ENCODE measurements at regions not wholly inside any gene's neighbourhood (a gene's known extent, or its start where the extent isn't known, plus 50 kb on each side); places are given as distances from the start of the nearest gene placed in this dataset.
"Not testable (repeated sequence)": the region's sequence is repeated elsewhere in the genome, so short reads cannot be mapped to it uniquely, and the experiment has no call there.

DNA sequence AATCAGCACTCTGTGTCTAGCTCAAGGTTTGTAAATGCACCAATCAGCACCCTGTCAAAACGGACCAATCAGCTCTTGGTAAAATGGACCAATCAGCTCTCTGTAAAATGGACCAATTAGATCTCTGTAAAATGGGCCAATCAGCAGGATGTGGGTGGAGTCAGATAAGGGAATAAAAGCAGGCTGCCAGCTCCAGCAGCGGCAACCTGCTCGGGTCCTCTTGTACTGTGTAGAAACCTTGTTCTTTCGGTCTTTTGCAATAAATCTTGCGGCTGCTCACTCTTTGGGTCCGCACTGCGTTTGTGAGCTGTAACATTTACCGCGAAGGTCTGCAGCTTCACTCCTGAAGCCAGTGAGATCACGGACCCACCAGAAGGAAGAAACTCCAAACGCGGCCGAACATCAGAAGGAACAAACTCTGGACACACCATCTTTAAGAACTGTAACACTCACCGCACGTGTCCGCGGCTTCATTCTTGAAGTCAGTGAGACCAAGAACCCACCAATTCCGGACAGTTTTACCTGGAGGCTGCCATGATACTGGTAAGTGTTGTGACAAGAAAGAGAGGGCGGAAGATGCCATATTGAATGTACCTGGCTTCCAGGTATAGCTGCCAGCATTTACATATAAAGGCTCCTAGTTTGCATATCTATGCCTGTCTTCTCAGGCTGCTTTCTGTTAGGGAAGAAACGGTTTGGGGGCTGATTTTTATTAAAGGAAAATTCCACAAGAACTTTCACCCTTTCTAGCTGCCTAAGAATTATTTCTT lies 758.5 kb upstream of the CTNND2 start:
- H3K4me2 ChIP-seq, result no peak overlapping the region
- TF ChIP-seq EZH2phosphoT487 (IDR thresholded peaks at IDR 0.05; ENCODE audit: low read depth, severe bottlenecking, unreplicated experiment), result no peak
- TF ChIP-seq, protein P1, sequence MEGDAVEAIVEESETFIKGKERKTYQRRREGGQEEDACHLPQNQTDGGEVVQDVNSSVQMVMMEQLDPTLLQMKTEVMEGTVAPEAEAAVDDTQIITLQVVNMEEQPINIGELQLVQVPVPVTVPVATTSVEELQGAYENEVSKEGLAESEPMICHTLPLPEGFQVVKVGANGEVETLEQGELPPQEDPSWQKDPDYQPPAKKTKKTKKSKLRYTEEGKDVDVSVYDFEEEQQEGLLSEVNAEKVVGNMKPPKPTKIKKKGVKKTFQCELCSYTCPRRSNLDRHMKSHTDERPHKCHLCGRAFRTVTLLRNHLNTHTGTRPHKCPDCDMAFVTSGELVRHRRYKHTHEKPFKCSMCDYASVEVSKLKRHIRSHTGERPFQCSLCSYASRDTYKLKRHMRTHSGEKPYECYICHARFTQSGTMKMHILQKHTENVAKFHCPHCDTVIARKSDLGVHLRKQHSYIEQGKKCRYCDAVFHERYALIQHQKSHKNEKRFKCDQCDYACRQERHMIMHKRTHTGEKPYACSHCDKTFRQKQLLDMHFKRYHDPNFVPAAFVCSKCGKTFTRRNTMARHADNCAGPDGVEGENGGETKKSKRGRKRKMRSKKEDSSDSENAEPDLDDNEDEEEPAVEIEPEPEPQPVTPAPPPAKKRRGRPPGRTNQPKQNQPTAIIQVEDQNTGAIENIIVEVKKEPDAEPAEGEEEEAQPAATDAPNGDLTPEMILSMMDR (IDR thresholded peaks at IDR 0.05; ENCODE audit: poor library complexity), result no peak
- TF ChIP-seq EZH2 (IDR thresholded peaks at IDR 0.05; ENCODE audit: borderline replicate concordance), result no peak
- H3K9me2 ChIP-seq (replicated peaks; ENCODE audit: insufficient read depth), result no peaks in the 10 kb centered on the region
- no peak overlapping the region for H3K27ac ChIP-seq
- H3K27me3 ChIP-seq, result peaks cover 20% of the 10 kb centered on the region
- H3K9me3 ChIP-seq (ENCODE audit: low read depth), result peaks cover 4% of the 10 kb centered on the region
- DNase-seq (ENCODE audit: low spot score), result no peak
- no peaks in the 10 kb centered on the region for H4K20me1 ChIP-seq (ENCODE audit: insufficient read depth, poor library complexity, severe bottlenecking)
- H3K4me3 ChIP-seq, result no peak overlapping the region
- H3K36me3 ChIP-seq (replicated peaks; ENCODE audit: insufficient read depth, low read depth), result no peaks in the 10 kb centered on the region
- H2AFZ ChIP-seq, result no peak overlapping the region
- H3K4me1 ChIP-seq (ENCODE audit: insufficient read depth), result no peaks in the 10 kb centered on the region
- WGBS (ENCODE audit: low lambda C conversion rate, missing lambda C conversion rate), result 91% methylated on average over 20 of the region's 20 CpGs
- H3K79me2 ChIP-seq, result no peaks in the 10 kb centered on the region

DNA sequence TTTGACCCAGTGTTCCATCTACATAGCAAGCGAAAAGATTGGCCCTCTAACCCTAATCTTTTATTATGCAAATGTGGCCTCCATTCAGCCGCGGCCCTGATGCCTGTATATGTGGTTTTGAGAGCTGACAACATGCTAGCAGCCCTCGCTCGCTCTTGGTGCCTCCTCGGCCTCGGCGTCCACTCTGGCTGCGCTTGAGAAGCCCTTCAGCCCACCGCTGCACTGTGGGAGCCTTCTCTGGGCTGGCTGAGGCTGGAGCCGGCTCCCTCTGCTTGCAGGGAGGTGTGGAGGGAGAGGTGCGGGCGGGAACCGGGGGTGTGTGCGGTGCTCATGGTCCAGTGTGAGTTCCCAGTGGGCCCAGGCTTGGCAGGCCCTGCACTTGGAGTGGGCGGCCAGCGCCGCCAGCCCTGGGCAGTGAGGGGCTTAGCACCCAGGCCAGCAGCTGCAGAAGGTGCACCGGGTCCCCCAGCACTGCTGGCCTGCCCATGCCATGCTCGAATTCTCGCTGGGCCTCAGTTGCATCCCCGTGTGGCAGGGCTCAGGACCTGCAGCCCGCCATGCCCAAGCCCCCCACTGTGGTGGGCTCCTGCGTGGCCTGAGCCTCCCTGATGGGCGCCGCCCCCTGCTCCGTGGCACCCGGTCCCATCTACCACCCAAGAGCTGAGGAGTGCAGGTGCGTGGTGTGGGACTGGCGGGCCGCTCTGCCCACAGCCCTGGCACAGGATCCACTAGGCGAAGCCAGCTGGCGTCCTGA lies 757.5 kb upstream of the CTNND2 start:
- Histone ChIP-seq H4K20me1 (ENCODE audit: insufficient read depth, poor library complexity, severe bottlenecking) (no peaks in the 10 kb centered on the region), H2AFZ (no peak overlapping the region), H3K4me2 (no peak overlapping the region), H3K9me3 (ENCODE audit: low read depth) (peaks cover 4% of the 10 kb centered on the region), H3K27ac (no peak overlapping the region), H3K4me3 (no peak overlapping the region), H3K27me3 (peaks cover 11% of the 10 kb centered on the region), H3K4me1 (ENCODE audit: insufficient read depth) (no peaks in the 10 kb centered on the region), H3K36me3 (replicated peaks; ENCODE audit: insufficient read depth, low read depth) (no peaks in the 10 kb centered on the region), H3K9me2 (replicated peaks; ENCODE audit: insufficient read depth) (no peaks in the 10 kb centered on the region), H3K79me2 (no peaks in the 10 kb centered on the region)
- TF ChIP-seq EZH2phosphoT487 (IDR thresholded peaks at IDR 0.05; ENCODE audit: low read depth, severe bottlenecking, unreplicated experiment), result no peak
- TF ChIP-seq EZH2 (IDR thresholded peaks at IDR 0.05; ENCODE audit: borderline replicate concordance), result no peak
- TF ChIP-seq, protein P1 (IDR thresholded peaks at IDR 0.05; ENCODE audit: poor library complexity), result no peak
- WGBS (ENCODE audit: low lambda C conversion rate, missing lambda C conversion rate), result 93% methylated on average over 32 of the region's 33 CpGs
- DNase-seq (ENCODE audit: low spot score), result no peak

- not testable (repeated sequence) for H3K27ac ChIP-seq
- 89% methylated on average over 24 of the region's 24 CpGs for WGBS (ENCODE audit: low lambda C conversion rate, missing lambda C conversion rate)
Observed at GRCh38 chr5:12660279-12661107, 756.2 kb upstream of the CTNND2 start.

More at GRCh38 chr5:12660279-12661107, 756.2 kb upstream of the CTNND2 start:
- DNase-seq (ENCODE audit: low spot score); H3K79me2 ChIP-seq; H3K27me3 ChIP-seq; H4K20me1 ChIP-seq (ENCODE audit: insufficient read depth, poor library complexity, severe bottlenecking); H3K9me2 ChIP-seq (replicated peaks; ENCODE audit: insufficient read depth); H3K9me3 ChIP-seq (ENCODE audit: low read depth); H2AFZ ChIP-seq; H3K36me3 ChIP-seq (replicated peaks; ENCODE audit: insufficient read depth, low read depth); H3K4me3 ChIP-seq; H3K4me2 ChIP-seq; H3K4me1 ChIP-seq (ENCODE audit: insufficient read depth): not testable (repeated sequence)

Data from hepatocyte (in vitro differentiated cells).